Suprapubic skin (tissue), 3 donors: ENCODE measurements at regions not wholly inside any gene's neighbourhood (a gene's known extent, or its start where the extent isn't known, plus 50 kb on each side); places are given as distances from the start of the nearest gene placed in this dataset.

Experiments
- CTCF ChIP-seq, 2 donors: fragments of 200-600 bp in 1 of 2; fragments of 450-650 bp in 1 of 2; sonication (generic) in 1 of 2; IDR thresholded peaks; one replicate each; pipeline ENCODE4 v1.5.1; 2016 to 2019; ENCODE audit warnings: antibody characterized with exemption in 2 of 2, mild to moderate bottlenecking in 1 of 2, moderate library complexity in 1 of 2
- POLR2AphosphoS5 ChIP-seq, 3 donors: sonication (generic); formaldehyde crosslinking; IDR thresholded peaks; one replicate each; pipeline ENCODE4 v1.6.1; 2017; ENCODE audit warnings: antibody characterized with exemption in 3 of 3

GRCh38 chr1:164040754-164041153 lies 518.2 kb upstream of the PBX1 start:
- TF ChIP-seq CTCF (IDR thresholded peaks at IDR 0.05) = no peak
- TF ChIP-seq POLR2AphosphoS5 (IDR thresholded peaks at IDR 0.05) = no peak
